HG02678 (cell line): ENCODE measurements at regions not wholly inside any gene's neighbourhood (a gene's known extent, or its start where the extent isn't known, plus 50 kb on each side); places are given as distances from the start of the nearest gene placed in this dataset.

ENCODE experiments used
- ATAC-seq: cut with Tn5 transposase; IDR thresholded peaks from one replicate; pipeline ENCODE4 v1.9.1; 2021; ENCODE audit warnings: mild to moderate bottlenecking, moderate library complexity; ENCODE audit not compliant: unreplicated experiment

GRCh38 chr2:177143444-177143843 is 69.2 kb upstream of the HNRNPA3 start:
- ATAC-seq: no peak

GRCh38 chr2:177147093-177147694 is 65.4 kb upstream of the HNRNPA3 start:
- peak; percentile 39 for ATAC-seq

GRCh38 chr2:177147834-177148445 is 64.7 kb upstream of the HNRNPA3 start:
- no peak for ATAC-seq

GRCh38 chr2:177148477-177149154 is 64.0 kb upstream of the HNRNPA3 start:
- peak; percentile 92 for ATAC-seq

- no peak for ATAC-seq
These were observed 63.5 kb upstream of the HNRNPA3 start for GRCh38 chr2:177149155-177149503.

- no peak for ATAC-seq
These were observed 58.8 kb upstream of the HNRNPA3 start for GRCh38 chr2:177153805-177154204.

GRCh38 chr2:177154809-177155208 is 57.8 kb upstream of the HNRNPA3 start:
- ATAC-seq: no peak

- no peak for ATAC-seq
These were observed 57.0 kb upstream of the HNRNPA3 start for GRCh38 chr2:177155631-177156030.

- ATAC-seq: no peak
These were observed 50.7 kb upstream of the HNRNPA3 start for GRCh38 chr2:177161741-177162460.
